H1 (cell line): ENCODE measurements at regions not wholly inside any gene's neighbourhood (a gene's known extent, or its start where the extent isn't known, plus 50 kb on each side); places are given as distances from the start of the nearest gene placed in this dataset.

ENCODE experiments used
- CTCF ChIA-PET: fragments of 300-600 bp; sonication (Branson Sonifier 250); formaldehyde crosslinking; loops from one replicate; lab custom pipeline; 2021; ENCODE audit not compliant: partially characterized antibody; lab: Charles Lee
- POLR2A ChIA-PET: fragments of 300-600 bp; sonication (Branson Sonifier 250); formaldehyde crosslinking; loops from one replicate; lab custom pipeline; 2021; ENCODE audit warnings: inconsistent platforms; ENCODE audit not compliant: partially characterized antibody; lab: Charles Lee
- DNase-seq, 2 experiments: peaks; one replicate each; pipeline versions ENCODE4 v3.0.0 to v3.0.0-alpha.2; 2010 to 2022; ENCODE audit warnings: low spot score in 2 of 2, low read depth in 1 of 2, mixed read lengths in 1 of 2
- FAIRE-seq: peaks from 2 replicates; lab custom pipeline; 2011; peaks lifted over from hg19 to GRCh38; lab: Jason Lieb, UNC
- H2AFZ ChIP-seq: 2 replicates; pipeline ENCODE4 v1.8.1; 2012; ENCODE audit warnings: low read length, inconsistent platforms
- H2AK5ac ChIP-seq: 2 replicates; pipeline ENCODE4 v1.6.1; 2013; ENCODE audit warnings: low read depth, low read length
- H2BK120ac ChIP-seq: replicated peaks from 2 replicates; pipeline ENCODE3; 2013; ENCODE audit warnings: low read depth, low read length, inconsistent platforms
- H2BK12ac ChIP-seq: 2 replicates; pipeline ENCODE4 v1.6.1; 2013; ENCODE audit warnings: low read depth, low read length
- H2BK15ac ChIP-seq: 2 replicates; pipeline ENCODE4 v1.6.1; 2013; ENCODE audit warnings: low read length
- H2BK20ac ChIP-seq: 2 replicates; pipeline ENCODE4 v1.6.1; 2013; ENCODE audit warnings: low read length
- H2BK5ac ChIP-seq: 2 replicates; pipeline ENCODE4 v1.6.1; 2013; ENCODE audit warnings: low read depth, low read length
- H3K14ac ChIP-seq: 2 replicates; pipeline ENCODE4 v1.6.1; 2013; ENCODE audit warnings: inconsistent platforms; ENCODE audit not compliant: insufficient read length
- H3K18ac ChIP-seq: 2 replicates; pipeline ENCODE4 v1.6.1; 2013; ENCODE audit warnings: low read length; ENCODE audit errors: extremely low read depth
- H3K23ac ChIP-seq: 2 replicates; pipeline ENCODE4 v1.6.1; 2013; ENCODE audit warnings: inconsistent platforms; ENCODE audit not compliant: insufficient read length
- H3K23me2 ChIP-seq: 2 replicates; pipeline ENCODE4 v1.6.1; 2013; ENCODE audit warnings: low read depth, low read length
- H3K27ac ChIP-seq: 2 replicates; pipeline ENCODE4 v1.6.1; 2011; ENCODE audit warnings: low read depth, low read length, inconsistent platforms
- H3K27me3 ChIP-seq, 4 experiments: replicated peaks in 1 of 4; 1 replicate in 1 of 4; 2 replicates in 3 of 4; pipeline versions ENCODE4 v1.6.1 to v1.8.1; 2011 to 2013; ENCODE audit warnings: low read length in 3 of 4, mild to moderate bottlenecking in 3 of 4, inconsistent platforms in 2 of 4, mixed read lengths in 2 of 4, moderate library complexity in 1 of 4; ENCODE audit not compliant: control insufficient read depth in 3 of 4, insufficient read depth in 3 of 4; ENCODE audit errors: extremely low read depth in 1 of 4
- H3K36me3 ChIP-seq, 4 experiments: 2 replicates each; pipeline versions ENCODE4 v1.6.1 to v1.8.1; 2011 to 2013; ENCODE audit warnings: mild to moderate bottlenecking in 4 of 4, low read length in 3 of 4, moderate library complexity in 2 of 4, control low read depth in 1 of 4, inconsistent platforms in 1 of 4; ENCODE audit not compliant: insufficient read depth in 4 of 4, control insufficient read depth in 2 of 4
- H3K4ac ChIP-seq: replicated peaks from 2 replicates; pipeline ENCODE3; 2013; ENCODE audit warnings: low read length, low read depth, mixed read lengths, inconsistent platforms; ENCODE audit not compliant: insufficient read length
- H3K4me1 ChIP-seq, 4 experiments: replicated peaks in 1 of 4; 1 replicate in 1 of 4; 2 replicates in 3 of 4; pipeline versions ENCODE4 v1.6.1 to v1.8.1; 2011 to 2013; ENCODE audit warnings: low read length in 3 of 4, inconsistent platforms in 2 of 4, mixed read lengths in 1 of 4; ENCODE audit not compliant: insufficient read depth in 4 of 4, control insufficient read depth in 3 of 4
- H3K4me2 ChIP-seq, 2 experiments: 2 replicates each; pipeline versions ENCODE4 v1.6.1 to v1.8.1; 2011 to 2013; ENCODE audit warnings: low read depth in 2 of 2, low read length in 2 of 2, control low read depth in 1 of 2, inconsistent platforms in 1 of 2, mild to moderate bottlenecking in 1 of 2; ENCODE audit not compliant: insufficient read depth in 1 of 2
- H3K4me3 ChIP-seq, 4 experiments: fragments of 200-600, 300-600 bp in 1 of 4; sonication (generic), shearing (Covaris generic), sonication (Bioruptor Twin) in 1 of 4; 2 replicates each; pipeline versions ENCODE4 v1.5.1 to v1.8.1; 2011 to 2016; ENCODE audit warnings: low read length in 4 of 4, low read depth in 3 of 4, control low read depth in 2 of 4, inconsistent platforms in 2 of 4, mild to moderate bottlenecking in 2 of 4, mixed read lengths in 1 of 4, moderate library complexity in 1 of 4; ENCODE audit not compliant: insufficient read depth in 2 of 4; ENCODE audit errors: extremely low read depth in 1 of 4
- H3K56ac ChIP-seq: replicated peaks from 2 replicates; pipeline ENCODE3; 2013; ENCODE audit warnings: low read depth, mild to moderate bottlenecking, mixed read lengths, low read length, inconsistent platforms; ENCODE audit not compliant: insufficient read length
- H3K79me1 ChIP-seq: 2 replicates; pipeline ENCODE4 v1.6.1; 2013; ENCODE audit warnings: low read depth, low read length, control low read depth
- H3K79me2 ChIP-seq, 2 experiments: 2 replicates each; pipeline versions ENCODE4 v1.6.1 to v1.8.1; 2012 to 2013; ENCODE audit warnings: low read length in 2 of 2, mild to moderate bottlenecking in 2 of 2, inconsistent platforms in 1 of 2; ENCODE audit not compliant: insufficient read depth in 2 of 2, control insufficient read depth in 1 of 2
- H3K9ac ChIP-seq, 4 experiments: replicated peaks in 1 of 4; 1 replicate in 1 of 4; 2 replicates in 3 of 4; pipeline versions ENCODE4 v1.6.1 to v1.8.1; 2011 to 2013; ENCODE audit warnings: low read depth in 3 of 4, low read length in 3 of 4, control low read depth in 2 of 4, mild to moderate bottlenecking in 2 of 4, moderate library complexity in 2 of 4, inconsistent platforms in 1 of 4; ENCODE audit errors: extremely low read depth in 1 of 4
- H3K9me3 ChIP-seq, 2 experiments: 2 replicates each; pipeline versions ENCODE4 v1.6.1 to v1.8.1; 2012 to 2013; ENCODE audit warnings: mild to moderate bottlenecking in 2 of 2, moderate library complexity in 2 of 2, control low read depth in 1 of 2, inconsistent platforms in 1 of 2, low read depth in 1 of 2, low read length in 1 of 2, mixed read lengths in 1 of 2; ENCODE audit not compliant: insufficient read depth in 2 of 2
- H4K20me1 ChIP-seq, 2 experiments: replicated peaks in 1 of 2; 2 replicates each; pipeline versions ENCODE3 to v1.8.1; 2011 to 2013; ENCODE audit warnings: inconsistent platforms in 2 of 2, low read length in 2 of 2, mild to moderate bottlenecking in 1 of 2; ENCODE audit not compliant: insufficient read depth in 2 of 2, control insufficient read depth in 1 of 2
- H4K5ac ChIP-seq: 2 replicates; pipeline ENCODE4 v1.6.1; 2013; ENCODE audit warnings: low read length, low read depth, mixed read lengths, inconsistent platforms; ENCODE audit not compliant: insufficient read length
- H4K8ac ChIP-seq: 2 replicates; pipeline ENCODE4 v1.8.0; 2013; ENCODE audit warnings: mild to moderate bottlenecking, moderate library complexity, low read length, inconsistent platforms; ENCODE audit not compliant: insufficient read depth; ENCODE audit errors: extremely low read depth
- H4K91ac ChIP-seq: replicated peaks from 2 replicates; pipeline ENCODE3; 2013; ENCODE audit warnings: low read length, mixed read lengths, inconsistent platforms; ENCODE audit not compliant: insufficient read length
- CHD2 ChIP-seq: IDR thresholded peaks from 2 replicates; pipeline ENCODE4 v1.6.1; 2012; ENCODE audit warnings: low read length, improper control_type of control experiment
- CTCF ChIP-seq, 3 experiments: IDR thresholded peaks; 1 replicate in 2 of 3; 2 replicates in 1 of 3; pipeline versions ENCODE4 v1.5.1 to v1.6.1; 2011; ENCODE audit warnings: low read length in 3 of 3, mild to moderate bottlenecking in 3 of 3, inconsistent platforms in 2 of 3, low read depth in 1 of 3, moderate library complexity in 1 of 3; ENCODE audit not compliant: insufficient read depth in 1 of 3; ENCODE audit errors: control extremely low read depth in 1 of 3
- NRF1 ChIP-seq: IDR thresholded peaks from 2 replicates; pipeline ENCODE4 v1.6.1; 2011; ENCODE audit warnings: mild to moderate bottlenecking, low read depth, low read length, improper control_type of control experiment
- RFX5 ChIP-seq: IDR thresholded peaks from 2 replicates; pipeline ENCODE4 v1.6.1; 2011; ENCODE audit warnings: low read depth, low read length, improper control_type of control experiment, borderline replicate concordance
- SP2 ChIP-seq: IDR thresholded peaks from 2 replicates; pipeline ENCODE4 v1.6.1; 2012; ENCODE audit warnings: mild to moderate bottlenecking, low read length, inconsistent platforms
- SP4 ChIP-seq: IDR thresholded peaks from 2 replicates; pipeline ENCODE4 v1.6.1; 2012; ENCODE audit warnings: low read length, inconsistent platforms
- WGBS, 2 experiments: shearing (Covaris generic) in 1 of 2; methylation state at CpG; one replicate each; pipeline versions ENCODE4 v1.1.6 to v1.1.7; 2013 to 2015; ENCODE audit warnings: low lambda C conversion rate in 2 of 2, mixed read lengths in 2 of 2, inconsistent platforms in 1 of 2, low coverage in 1 of 2, missing lambda C conversion rate in 1 of 2; ENCODE audit not compliant: insufficient replicate concordance in 2 of 2, insufficient coverage in 1 of 2, insufficient read length in 1 of 2; ENCODE audit errors: extremely low coverage in 1 of 2, missing lambda C conversion rate in 1 of 2; 5-methylcytosine and 5-hydroxymethylcytosine counted together
- TF ChIP-seq, protein P1 (sequence below): IDR thresholded peaks from 2 replicates; pipeline ENCODE4 v1.6.1; 2012; ENCODE audit warnings: low read length, inconsistent platforms

DNA sequence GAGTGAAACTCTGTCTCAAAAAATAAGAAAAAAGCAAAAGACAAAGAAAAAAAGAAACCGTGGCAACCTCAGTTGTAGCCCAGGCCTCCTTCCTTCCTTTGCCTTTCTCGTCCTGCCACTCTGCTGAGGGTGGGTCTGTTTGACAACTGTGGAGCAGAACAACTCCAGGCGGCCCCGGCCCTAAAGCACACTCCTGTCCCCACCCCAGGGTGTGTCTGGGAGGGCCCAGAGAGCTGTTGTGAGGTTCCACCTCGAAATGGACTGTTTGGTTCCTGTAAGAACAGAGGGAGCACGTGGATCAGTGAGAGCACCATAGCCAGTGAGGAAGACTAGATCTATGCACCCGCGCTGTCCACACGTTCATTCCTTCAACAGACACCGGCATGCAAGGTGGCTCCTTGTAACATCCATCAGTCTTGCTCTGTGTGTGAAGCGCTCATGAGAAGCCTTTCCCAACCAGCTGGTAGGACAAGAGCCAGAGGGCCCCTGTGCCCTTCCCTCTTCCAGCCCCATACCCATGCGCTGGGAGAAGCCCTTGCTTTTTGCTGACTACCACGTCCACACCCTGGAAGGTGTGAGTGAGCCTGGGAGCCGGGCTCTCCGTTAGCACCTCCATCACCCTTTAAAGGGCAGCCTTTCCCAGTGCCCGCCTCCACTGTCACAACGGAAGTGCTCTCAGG is 61.6 kb downstream of the SOWAHC start:
- Histone ChIP-seq H4K8ac (peak overlapping the region; percentile 11; the same call in 1 of the 2 replicates), H2BK20ac (no peak overlapping the region), H3K36me3 (no peaks in the 10 kb centered on the region), H4K91ac (no peak overlapping the region), H3K23ac (no peak overlapping the region), H4K20me1 (no peaks in the 10 kb centered on the region), H3K9ac (no peak overlapping the region), H3K18ac (no peak overlapping the region), H2BK15ac (no peak overlapping the region), H2BK5ac (no peak overlapping the region), H4K5ac (no peak overlapping the region), H3K79me2 (no peaks in the 10 kb centered on the region), H3K14ac (no peak overlapping the region), H3K27ac (no peak overlapping the region), H2BK12ac (no peak overlapping the region), H2AK5ac (no peak overlapping the region), H3K23me2 (no peaks in the 10 kb centered on the region), H2AFZ (0 out of 2 replicates have a peak overlapping the region, but pooled peaks have one; percentile 44), H3K4me2 (no peak overlapping the region), H3K27me3 (no peaks in the 10 kb centered on the region), H3K4ac (no peak overlapping the region), H3K9me3 (0 out of 4 replicates have a peak, but pooled peaks cover 0 to 4% of the 10 kb centered on the region in 2 experiments), H3K4me3 (no peak overlapping the region), H2BK120ac (no peak overlapping the region), H3K4me1 (no peaks in the 10 kb centered on the region), H3K56ac (no peak overlapping the region), H3K79me1 (no peaks in the 10 kb centered on the region)
- DNase-seq (no peak), FAIRE-seq (no peak)
- ChIA-PET POLR2A (no interaction called here), CTCF (interaction anchor here (0.7 kb wide), 1 partner anchor 12 kb away, joined by 4 read pairs; no protein-coding TSS in a partner anchor)
- WGBS, 2 experiments: 95% methylated on average over 16 of the region's 17 CpGs; no CpG with 5 or more reads in 1 of the 2 experiments
- TF ChIP-seq NRF1 (no peak), SP4 (no peak), SP2 (no peak), CHD2 (no peak), RFX5 (no peak), CTCF (IDR thresholded peaks at IDR 0.05; ENCODE audit: control extremely low read depth in 1 of 3, insufficient read depth in 1 of 3, low read depth in 1 of 3, low read length in 3 of 3) (no peak)
- TF ChIP-seq, protein P1, sequence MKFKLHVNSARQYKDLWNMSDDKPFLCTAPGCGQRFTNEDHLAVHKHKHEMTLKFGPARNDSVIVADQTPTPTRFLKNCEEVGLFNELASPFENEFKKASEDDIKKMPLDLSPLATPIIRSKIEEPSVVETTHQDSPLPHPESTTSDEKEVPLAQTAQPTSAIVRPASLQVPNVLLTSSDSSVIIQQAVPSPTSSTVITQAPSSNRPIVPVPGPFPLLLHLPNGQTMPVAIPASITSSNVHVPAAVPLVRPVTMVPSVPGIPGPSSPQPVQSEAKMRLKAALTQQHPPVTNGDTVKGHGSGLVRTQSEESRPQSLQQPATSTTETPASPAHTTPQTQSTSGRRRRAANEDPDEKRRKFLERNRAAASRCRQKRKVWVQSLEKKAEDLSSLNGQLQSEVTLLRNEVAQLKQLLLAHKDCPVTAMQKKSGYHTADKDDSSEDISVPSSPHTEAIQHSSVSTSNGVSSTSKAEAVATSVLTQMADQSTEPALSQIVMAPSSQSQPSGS: no peak
